ENCODE measurements at regions not wholly inside any gene's neighbourhood (a gene's known extent, or its start where the extent isn't known, plus 50 kb on each side); places are given as distances from the start of the nearest gene placed in this dataset.
"Not testable (repeated sequence)": the region's sequence is repeated elsewhere in the genome, so short reads cannot be mapped to it uniquely, and the experiment has no call there.

DNA sequence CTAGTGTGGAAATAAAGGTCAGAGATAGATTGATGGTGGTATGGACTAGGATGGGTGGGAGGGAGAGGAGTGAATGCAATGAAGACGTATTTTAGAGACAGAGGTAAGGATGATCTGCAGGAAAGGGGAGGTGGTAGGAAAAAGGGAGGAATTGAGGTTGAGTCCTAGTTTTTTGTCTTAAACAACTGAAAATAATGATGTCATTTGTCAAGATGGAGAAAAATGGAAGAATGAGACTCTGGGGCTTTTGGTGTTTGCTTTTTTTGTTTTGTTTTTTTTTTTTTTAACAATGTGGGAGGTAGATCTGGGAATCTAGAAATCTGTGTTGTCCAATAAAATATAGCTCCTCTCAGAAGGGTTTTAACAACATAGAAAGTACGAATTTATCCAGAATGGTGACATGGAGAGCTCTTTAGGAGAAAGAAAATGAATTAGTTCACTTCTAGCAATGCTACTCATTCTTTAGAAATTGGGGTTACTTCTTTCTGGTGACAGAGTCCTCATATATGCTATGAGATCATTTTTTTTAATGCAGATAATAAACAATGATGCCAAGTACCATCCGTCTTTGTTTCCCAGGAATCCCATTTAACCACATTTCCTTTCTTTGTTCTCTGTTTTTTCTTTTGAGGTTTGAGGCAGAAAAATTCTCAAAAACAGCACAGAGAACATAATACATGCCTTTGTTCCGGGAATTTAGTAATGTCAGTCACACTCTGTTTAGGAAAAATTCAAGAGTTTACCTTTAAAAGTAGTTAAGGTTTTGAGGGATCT lies 225.3 kb upstream of the COX10 start:
- H3K4me2 ChIP-seq (ENCODE audit: low read length), result no peak overlapping the region
- H3F3A ChIP-seq (ENCODE audit: insufficient read depth, low read length, poor library complexity, severe bottlenecking), result no peaks in the 10 kb centered on the region
- H3K9me3 ChIP-seq (ENCODE audit: low read length), result peaks cover 6% of the 10 kb centered on the region
- no peak overlapping the region for H2AFZ ChIP-seq (ENCODE audit: low read depth, low read length)
- H3K27ac ChIP-seq (ENCODE audit: low read length), result no peak overlapping the region
- H3K9ac ChIP-seq (ENCODE audit: low read length), result no peak overlapping the region
- TF ChIP-seq EZH2 (IDR thresholded peaks at IDR 0.05; ENCODE audit: borderline replicate concordance, insufficient read depth, low read length, poor library complexity, severe bottlenecking), result no peak
- H3K4me3 ChIP-seq (ENCODE audit: low read length), result no peak overlapping the region
- no peaks in the 10 kb centered on the region for H3K79me2 ChIP-seq (replicated peaks; ENCODE audit: insufficient read depth, low read length)
- H3K27me3 ChIP-seq (ENCODE audit: insufficient read depth, low read depth, low read length), result no peaks in the 10 kb centered on the region
- no peaks in the 10 kb centered on the region for H3K36me3 ChIP-seq (ENCODE audit: insufficient read depth, low read length)
- no peaks in the 10 kb centered on the region for H4K20me1 ChIP-seq (ENCODE audit: insufficient read depth)
- no peaks in the 10 kb centered on the region for H3K9me2 ChIP-seq (ENCODE audit: insufficient read depth, low read length)

DNA sequence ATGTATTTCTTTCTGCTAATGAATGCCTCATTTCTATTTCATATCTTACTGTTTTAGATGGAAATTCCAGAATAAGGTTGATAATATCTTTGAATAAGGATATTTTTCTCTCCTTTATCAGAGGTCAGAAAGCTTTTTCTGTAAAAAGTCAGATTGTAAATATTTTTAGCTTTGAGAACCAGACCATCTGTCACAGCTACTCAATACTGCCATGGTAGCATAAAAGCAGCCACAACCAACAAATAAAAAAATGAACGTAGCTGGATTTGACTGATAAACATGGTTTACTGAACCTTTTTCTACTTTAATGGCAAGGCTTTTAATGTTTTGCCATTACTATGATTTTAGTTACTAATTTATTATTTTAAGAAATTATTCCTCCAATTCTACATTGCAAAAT lies 217.4 kb upstream of the COX10 start:
- Histone ChIP-seq H3F3A (ENCODE audit: insufficient read depth, low read length, poor library complexity, severe bottlenecking) (no peaks in the 10 kb centered on the region), H3K27me3 (ENCODE audit: insufficient read depth, low read depth, low read length) (no peaks in the 10 kb centered on the region), H3K4me2 (ENCODE audit: low read length) (no peak overlapping the region), H3K4me3 (ENCODE audit: low read length) (no peak overlapping the region), H3K9me3 (ENCODE audit: low read length) (peaks cover 6% of the 10 kb centered on the region), H2AFZ (ENCODE audit: low read depth, low read length) (no peak overlapping the region), H3K9ac (ENCODE audit: low read length) (no peak overlapping the region), H4K20me1 (ENCODE audit: insufficient read depth) (no peaks in the 10 kb centered on the region), H3K9me2 (ENCODE audit: insufficient read depth, low read length) (no peaks in the 10 kb centered on the region), H3K27ac (ENCODE audit: low read length) (no peak overlapping the region), H3K79me2 (replicated peaks; ENCODE audit: insufficient read depth, low read length) (no peaks in the 10 kb centered on the region), H3K36me3 (ENCODE audit: insufficient read depth, low read length) (no peaks in the 10 kb centered on the region)
- TF ChIP-seq EP300 (conservative IDR thresholded peaks at IDR 0.05; ENCODE audit: poor library complexity, severe bottlenecking) (no peak), CTCF (IDR thresholded peaks at IDR 0.05; ENCODE audit: poor library complexity, severe bottlenecking) (no peak), EZH2 (IDR thresholded peaks at IDR 0.05; ENCODE audit: borderline replicate concordance, insufficient read depth, low read length, poor library complexity, severe bottlenecking) (no peak), POLR2AphosphoS5 (IDR thresholded peaks at IDR 0.05) (no peak), TAF1 (IDR thresholded peaks at IDR 0.05; ENCODE audit: low read depth) (no peak), RAD21 (conservative IDR thresholded peaks at IDR 0.05) (no peak), SMC3 (conservative IDR thresholded peaks at IDR 0.05; ENCODE audit: poor library complexity) (no peak), MXI1 (conservative IDR thresholded peaks at IDR 0.05; ENCODE audit: poor library complexity, severe bottlenecking) (no peak)
- TF ChIP-seq, protein P1, sequence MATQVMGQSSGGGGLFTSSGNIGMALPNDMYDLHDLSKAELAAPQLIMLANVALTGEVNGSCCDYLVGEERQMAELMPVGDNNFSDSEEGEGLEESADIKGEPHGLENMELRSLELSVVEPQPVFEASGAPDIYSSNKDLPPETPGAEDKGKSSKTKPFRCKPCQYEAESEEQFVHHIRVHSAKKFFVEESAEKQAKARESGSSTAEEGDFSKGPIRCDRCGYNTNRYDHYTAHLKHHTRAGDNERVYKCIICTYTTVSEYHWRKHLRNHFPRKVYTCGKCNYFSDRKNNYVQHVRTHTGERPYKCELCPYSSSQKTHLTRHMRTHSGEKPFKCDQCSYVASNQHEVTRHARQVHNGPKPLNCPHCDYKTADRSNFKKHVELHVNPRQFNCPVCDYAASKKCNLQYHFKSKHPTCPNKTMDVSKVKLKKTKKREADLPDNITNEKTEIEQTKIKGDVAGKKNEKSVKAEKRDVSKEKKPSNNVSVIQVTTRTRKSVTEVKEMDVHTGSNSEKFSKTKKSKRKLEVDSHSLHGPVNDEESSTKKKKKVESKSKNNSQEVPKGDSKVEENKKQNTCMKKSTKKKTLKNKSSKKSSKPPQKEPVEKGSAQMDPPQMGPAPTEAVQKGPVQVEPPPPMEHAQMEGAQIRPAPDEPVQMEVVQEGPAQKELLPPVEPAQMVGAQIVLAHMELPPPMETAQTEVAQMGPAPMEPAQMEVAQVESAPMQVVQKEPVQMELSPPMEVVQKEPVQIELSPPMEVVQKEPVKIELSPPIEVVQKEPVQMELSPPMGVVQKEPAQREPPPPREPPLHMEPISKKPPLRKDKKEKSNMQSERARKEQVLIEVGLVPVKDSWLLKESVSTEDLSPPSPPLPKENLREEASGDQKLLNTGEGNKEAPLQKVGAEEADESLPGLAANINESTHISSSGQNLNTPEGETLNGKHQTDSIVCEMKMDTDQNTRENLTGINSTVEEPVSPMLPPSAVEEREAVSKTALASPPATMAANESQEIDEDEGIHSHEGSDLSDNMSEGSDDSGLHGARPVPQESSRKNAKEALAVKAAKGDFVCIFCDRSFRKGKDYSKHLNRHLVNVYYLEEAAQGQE (IDR thresholded peaks at IDR 0.05; ENCODE audit: borderline replicate concordance), result no peak

GRCh38 chr17:13855730-13856129 lies 213.6 kb upstream of the COX10 start:
- not testable (repeated sequence) for H3K4me3 ChIP-seq (ENCODE audit: low read length); H3K79me2 ChIP-seq (replicated peaks; ENCODE audit: insufficient read depth, low read length); H3K36me3 ChIP-seq (ENCODE audit: insufficient read depth, low read length); H3K9me2 ChIP-seq (ENCODE audit: insufficient read depth, low read length); H3K9ac ChIP-seq (ENCODE audit: low read length); H3K9me3 ChIP-seq (ENCODE audit: low read length); H3K4me2 ChIP-seq (ENCODE audit: low read length); H3F3A ChIP-seq (ENCODE audit: insufficient read depth, low read length, poor library complexity, severe bottlenecking); H3K27ac ChIP-seq (ENCODE audit: low read length); H4K20me1 ChIP-seq (ENCODE audit: insufficient read depth); H3K27me3 ChIP-seq (ENCODE audit: insufficient read depth, low read depth, low read length); H2AFZ ChIP-seq (ENCODE audit: low read depth, low read length)
